GM23338 (cell line): ENCODE measurements at regions not wholly inside any gene's neighbourhood (a gene's known extent, or its start where the extent isn't known, plus 50 kb on each side); places are given as distances from the start of the nearest gene placed in this dataset.

Experiments used
- ATAC-seq: fragments of 200-7000 bp; cut with Tn5 transposase; 3 replicates; pipeline ENCODE4 v1.9.1; 2020
- DNase-seq: peaks from one replicate; pipeline ENCODE4 v3.0.0-alpha.2; 2015; ENCODE audit warnings: low spot score
- H2AFZ ChIP-seq: fragments of 200-600 bp; sonication (generic); 2 replicates; pipeline ENCODE4 v1.8.0; 2016; ENCODE audit warnings: antibody characterized with exemption, mild to moderate bottlenecking, moderate library complexity
- H3F3A ChIP-seq: fragments of 200-600 bp; sonication (generic); replicated peaks from 2 replicates; pipeline ENCODE4 v1.8.0; 2017; ENCODE audit warnings: antibody characterized with exemption, mixed run types, low read depth
- H3K27ac ChIP-seq: fragments of 200-600 bp; sonication (generic); 2 replicates; pipeline ENCODE4 v1.6.1; 2016; ENCODE audit warnings: low read depth
- H3K27me3 ChIP-seq: fragments of 200-600 bp; sonication (generic); 2 replicates; pipeline ENCODE4 v1.8.0; 2016; ENCODE audit warnings: mild to moderate bottlenecking, mixed run types, moderate library complexity; ENCODE audit not compliant: insufficient read depth
- H3K36me3 ChIP-seq: fragments of 200-600 bp; sonication (generic); 2 replicates; pipeline ENCODE4 v1.8.0; 2016; ENCODE audit warnings: mild to moderate bottlenecking; ENCODE audit not compliant: insufficient read depth
- H3K4me1 ChIP-seq: fragments of 200-600 bp; sonication (generic); 2 replicates; pipeline ENCODE4 v1.8.0; 2016; ENCODE audit warnings: mild to moderate bottlenecking, moderate library complexity; ENCODE audit not compliant: insufficient read depth
- H3K4me2 ChIP-seq: fragments of 200-600 bp; sonication (generic); 2 replicates; pipeline ENCODE4 v1.7.1; 2017; ENCODE audit warnings: mixed run types
- H3K4me3 ChIP-seq: fragments of 200-600 bp; sonication (generic); 2 replicates; pipeline ENCODE4 v1.6.1; 2016; ENCODE audit warnings: mixed run types
- H3K79me2 ChIP-seq: fragments of 200-600 bp; sonication (generic); replicated peaks from 2 replicates; pipeline ENCODE4 v1.8.0; 2017; ENCODE audit warnings: mild to moderate bottlenecking; ENCODE audit not compliant: insufficient read depth
- H3K9me2 ChIP-seq: fragments of 200-600 bp; sonication (generic); 2 replicates; pipeline ENCODE4 v1.8.0; 2017; ENCODE audit not compliant: insufficient read depth
- H4K20me1 ChIP-seq: fragments of 200-600 bp; sonication (generic); replicated peaks from 2 replicates; pipeline ENCODE4 v1.8.0; 2017; ENCODE audit warnings: mild to moderate bottlenecking; ENCODE audit not compliant: insufficient read depth
- H3K27ac Mint-ChIP-seq: 2 replicates; pipeline ENCODE4 v1.8.0; 2020; ENCODE audit warnings: inconsistent platforms, mild to moderate bottlenecking, moderate library complexity, mixed read lengths
- H3K27me3 Mint-ChIP-seq: 3 replicates; pipeline ENCODE4 v1.8.0; 2022; ENCODE audit warnings: low read depth, mild to moderate bottlenecking, moderate library complexity, mixed read lengths, inconsistent platforms; ENCODE audit not compliant: insufficient read depth, poor library complexity
- H3K36me3 Mint-ChIP-seq: 3 replicates; pipeline ENCODE4 v1.8.0; 2021; ENCODE audit warnings: low read depth, mild to moderate bottlenecking, inconsistent platforms, moderate library complexity, mixed read lengths
- H3K4me1 Mint-ChIP-seq: 3 replicates; pipeline ENCODE4 v1.8.0; 2020; ENCODE audit warnings: mild to moderate bottlenecking, inconsistent platforms, mixed read lengths
- H3K4me3 Mint-ChIP-seq: 3 replicates; pipeline ENCODE4 v1.8.0; 2021; ENCODE audit warnings: moderate library complexity, mild to moderate bottlenecking, inconsistent platforms, mixed read lengths
- H3K9me3 Mint-ChIP-seq: 3 replicates; pipeline ENCODE4 v1.8.0; 2020; ENCODE audit warnings: moderate library complexity, mild to moderate bottlenecking, inconsistent platforms, mixed read lengths
- CREB1 ChIP-seq: fragments of 250-450 bp; sonication (Bioruptor Pico); IDR thresholded peaks from 2 replicates; pipeline ENCODE4 v1.5.0; 2020; ENCODE audit warnings: low read depth, mild to moderate bottlenecking, moderate library complexity
- EZH2 ChIP-seq: fragments of 200-600 bp; sonication (generic); IDR thresholded peaks from one replicate; pipeline ENCODE4 v1.8.0; 2017; ENCODE audit warnings: antibody characterized with exemption, mild to moderate bottlenecking, low read depth; ENCODE audit not compliant: unreplicated experiment
- EZH2phosphoT487 ChIP-seq: fragments of 200-600 bp; sonication (generic); IDR thresholded peaks from one replicate; pipeline ENCODE4 v1.8.1; 2018; ENCODE audit warnings: antibody characterized with exemption; ENCODE audit not compliant: unreplicated experiment
- JUNB ChIP-seq: IDR thresholded peaks from one replicate; pipeline ENCODE4 v1.6.1; 2016; ENCODE audit warnings: antibody characterized with exemption; ENCODE audit not compliant: unreplicated experiment
- NANOG ChIP-seq: IDR thresholded peaks from 2 replicates; pipeline ENCODE4 v1.6.1; 2016; ENCODE audit warnings: antibody characterized with exemption, borderline replicate concordance
- POLR2AphosphoS5 ChIP-seq: IDR thresholded peaks from 2 replicates; pipeline ENCODE4 v1.6.1; 2016; ENCODE audit warnings: antibody characterized with exemption, low read depth
- STAT1 ChIP-seq: IDR thresholded peaks from one replicate; pipeline ENCODE4 v1.6.1; 2016; ENCODE audit warnings: antibody characterized with exemption; ENCODE audit not compliant: unreplicated experiment
- ZNF114 ChIP-seq: fragments of 250-450 bp; sonication (Bioruptor Pico); IDR thresholded peaks from 2 replicates; pipeline ENCODE4 v1.5.0; 2020; ENCODE audit warnings: mild to moderate bottlenecking, moderate library complexity
- ZNF331 ChIP-seq: fragments of 250-450 bp; sonication (Bioruptor Pico); IDR thresholded peaks from 2 replicates; pipeline ENCODE4 v1.5.0; 2020; ENCODE audit warnings: low read depth, mild to moderate bottlenecking, moderate library complexity
- TF ChIP-seq, protein P1 (sequence below): IDR thresholded peaks from one replicate; pipeline ENCODE4 v1.6.1; 2018; ENCODE audit warnings: antibody characterized with exemption; ENCODE audit not compliant: unreplicated experiment
- TF ChIP-seq, protein P2 (sequence below), 2 experiments: fragments of 200-600 bp in 1 of 2; sonication (generic) in 1 of 2; conservative IDR thresholded peaks; 2 replicates each; pipeline versions ENCODE4 v1.5.1 to v1.6.1; 2016 to 2017; ENCODE audit warnings: antibody characterized with exemption in 2 of 2, low read depth in 2 of 2, mild to moderate bottlenecking in 2 of 2, moderate library complexity in 1 of 2
- TF ChIP-seq, protein P3 (sequence below): fragments of 250-450 bp; sonication (Bioruptor Pico); IDR thresholded peaks from 2 replicates; pipeline ENCODE4 v1.5.0; 2020; ENCODE audit warnings: mild to moderate bottlenecking, moderate library complexity
- TF ChIP-seq, protein P4 (sequence below): IDR thresholded peaks from 2 replicates; pipeline ENCODE4 v1.6.1; 2016; ENCODE audit warnings: antibody characterized with exemption

DNA sequence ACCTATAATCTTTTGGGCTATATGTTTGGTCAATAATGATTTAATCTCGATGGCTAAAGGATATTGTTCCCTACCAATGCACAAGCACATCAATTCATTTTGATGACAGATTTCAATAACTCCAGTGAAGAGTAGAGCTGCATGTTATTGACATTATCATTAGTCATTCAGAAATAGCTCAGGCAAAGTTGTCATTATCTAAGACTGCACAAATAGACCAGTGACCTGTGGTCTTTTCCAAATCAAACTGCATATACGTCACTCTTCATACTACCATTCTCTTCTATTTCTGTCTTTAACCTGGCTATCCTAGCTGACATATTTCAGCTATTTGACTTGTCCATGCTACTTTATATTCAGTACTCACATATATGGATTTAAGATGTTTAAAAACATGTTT is 1050.8 kb downstream of the C4orf33 start:
- peaks cover 21% of the 10 kb centered on the region for H3K4me1 Mint-ChIP-seq
- H3K27ac Mint-ChIP-seq, result no peak overlapping the region
- H3K36me3 Mint-ChIP-seq, result peaks cover 8% of the 10 kb centered on the region; the same call in 1 of the 3 replicates
- ATAC-seq (no peak), DNase-seq (no peak)
- H3K4me3 Mint-ChIP-seq, result no peak overlapping the region
- no peaks in the 10 kb centered on the region for H3K27me3 ChIP-seq
- H3K4me2 ChIP-seq, result no peak overlapping the region
- H3K4me3 ChIP-seq, result no peak overlapping the region
- H3K36me3 ChIP-seq, result no peaks in the 10 kb centered on the region
- H3K79me2 ChIP-seq, result no peaks in the 10 kb centered on the region
- no peak overlapping the region for H2AFZ ChIP-seq
- H3K4me1 ChIP-seq, result peaks cover 15% of the 10 kb centered on the region; the same call in 1 of the 2 replicates
- no peak for TF ChIP-seq JUNB
- no peak for TF ChIP-seq NANOG
- TF ChIP-seq CREB1, result no peak
- TF ChIP-seq, protein P1, sequence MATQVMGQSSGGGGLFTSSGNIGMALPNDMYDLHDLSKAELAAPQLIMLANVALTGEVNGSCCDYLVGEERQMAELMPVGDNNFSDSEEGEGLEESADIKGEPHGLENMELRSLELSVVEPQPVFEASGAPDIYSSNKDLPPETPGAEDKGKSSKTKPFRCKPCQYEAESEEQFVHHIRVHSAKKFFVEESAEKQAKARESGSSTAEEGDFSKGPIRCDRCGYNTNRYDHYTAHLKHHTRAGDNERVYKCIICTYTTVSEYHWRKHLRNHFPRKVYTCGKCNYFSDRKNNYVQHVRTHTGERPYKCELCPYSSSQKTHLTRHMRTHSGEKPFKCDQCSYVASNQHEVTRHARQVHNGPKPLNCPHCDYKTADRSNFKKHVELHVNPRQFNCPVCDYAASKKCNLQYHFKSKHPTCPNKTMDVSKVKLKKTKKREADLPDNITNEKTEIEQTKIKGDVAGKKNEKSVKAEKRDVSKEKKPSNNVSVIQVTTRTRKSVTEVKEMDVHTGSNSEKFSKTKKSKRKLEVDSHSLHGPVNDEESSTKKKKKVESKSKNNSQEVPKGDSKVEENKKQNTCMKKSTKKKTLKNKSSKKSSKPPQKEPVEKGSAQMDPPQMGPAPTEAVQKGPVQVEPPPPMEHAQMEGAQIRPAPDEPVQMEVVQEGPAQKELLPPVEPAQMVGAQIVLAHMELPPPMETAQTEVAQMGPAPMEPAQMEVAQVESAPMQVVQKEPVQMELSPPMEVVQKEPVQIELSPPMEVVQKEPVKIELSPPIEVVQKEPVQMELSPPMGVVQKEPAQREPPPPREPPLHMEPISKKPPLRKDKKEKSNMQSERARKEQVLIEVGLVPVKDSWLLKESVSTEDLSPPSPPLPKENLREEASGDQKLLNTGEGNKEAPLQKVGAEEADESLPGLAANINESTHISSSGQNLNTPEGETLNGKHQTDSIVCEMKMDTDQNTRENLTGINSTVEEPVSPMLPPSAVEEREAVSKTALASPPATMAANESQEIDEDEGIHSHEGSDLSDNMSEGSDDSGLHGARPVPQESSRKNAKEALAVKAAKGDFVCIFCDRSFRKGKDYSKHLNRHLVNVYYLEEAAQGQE, result no peak
- no peak for TF ChIP-seq ZNF331 (CRISPR knock-in tag)
- TF ChIP-seq ZNF114 (CRISPR knock-in tag), result no peak
- no peak for TF ChIP-seq STAT1
- no peak for TF ChIP-seq POLR2AphosphoS5
- TF ChIP-seq, protein P2, sequence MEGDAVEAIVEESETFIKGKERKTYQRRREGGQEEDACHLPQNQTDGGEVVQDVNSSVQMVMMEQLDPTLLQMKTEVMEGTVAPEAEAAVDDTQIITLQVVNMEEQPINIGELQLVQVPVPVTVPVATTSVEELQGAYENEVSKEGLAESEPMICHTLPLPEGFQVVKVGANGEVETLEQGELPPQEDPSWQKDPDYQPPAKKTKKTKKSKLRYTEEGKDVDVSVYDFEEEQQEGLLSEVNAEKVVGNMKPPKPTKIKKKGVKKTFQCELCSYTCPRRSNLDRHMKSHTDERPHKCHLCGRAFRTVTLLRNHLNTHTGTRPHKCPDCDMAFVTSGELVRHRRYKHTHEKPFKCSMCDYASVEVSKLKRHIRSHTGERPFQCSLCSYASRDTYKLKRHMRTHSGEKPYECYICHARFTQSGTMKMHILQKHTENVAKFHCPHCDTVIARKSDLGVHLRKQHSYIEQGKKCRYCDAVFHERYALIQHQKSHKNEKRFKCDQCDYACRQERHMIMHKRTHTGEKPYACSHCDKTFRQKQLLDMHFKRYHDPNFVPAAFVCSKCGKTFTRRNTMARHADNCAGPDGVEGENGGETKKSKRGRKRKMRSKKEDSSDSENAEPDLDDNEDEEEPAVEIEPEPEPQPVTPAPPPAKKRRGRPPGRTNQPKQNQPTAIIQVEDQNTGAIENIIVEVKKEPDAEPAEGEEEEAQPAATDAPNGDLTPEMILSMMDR (conservative IDR thresholded peaks at IDR 0.05; ENCODE audit: low read depth in 2 of 2), result no peak
- no peak for TF ChIP-seq EZH2
- no peak for TF ChIP-seq EZH2phosphoT487
- TF ChIP-seq, protein P3, sequence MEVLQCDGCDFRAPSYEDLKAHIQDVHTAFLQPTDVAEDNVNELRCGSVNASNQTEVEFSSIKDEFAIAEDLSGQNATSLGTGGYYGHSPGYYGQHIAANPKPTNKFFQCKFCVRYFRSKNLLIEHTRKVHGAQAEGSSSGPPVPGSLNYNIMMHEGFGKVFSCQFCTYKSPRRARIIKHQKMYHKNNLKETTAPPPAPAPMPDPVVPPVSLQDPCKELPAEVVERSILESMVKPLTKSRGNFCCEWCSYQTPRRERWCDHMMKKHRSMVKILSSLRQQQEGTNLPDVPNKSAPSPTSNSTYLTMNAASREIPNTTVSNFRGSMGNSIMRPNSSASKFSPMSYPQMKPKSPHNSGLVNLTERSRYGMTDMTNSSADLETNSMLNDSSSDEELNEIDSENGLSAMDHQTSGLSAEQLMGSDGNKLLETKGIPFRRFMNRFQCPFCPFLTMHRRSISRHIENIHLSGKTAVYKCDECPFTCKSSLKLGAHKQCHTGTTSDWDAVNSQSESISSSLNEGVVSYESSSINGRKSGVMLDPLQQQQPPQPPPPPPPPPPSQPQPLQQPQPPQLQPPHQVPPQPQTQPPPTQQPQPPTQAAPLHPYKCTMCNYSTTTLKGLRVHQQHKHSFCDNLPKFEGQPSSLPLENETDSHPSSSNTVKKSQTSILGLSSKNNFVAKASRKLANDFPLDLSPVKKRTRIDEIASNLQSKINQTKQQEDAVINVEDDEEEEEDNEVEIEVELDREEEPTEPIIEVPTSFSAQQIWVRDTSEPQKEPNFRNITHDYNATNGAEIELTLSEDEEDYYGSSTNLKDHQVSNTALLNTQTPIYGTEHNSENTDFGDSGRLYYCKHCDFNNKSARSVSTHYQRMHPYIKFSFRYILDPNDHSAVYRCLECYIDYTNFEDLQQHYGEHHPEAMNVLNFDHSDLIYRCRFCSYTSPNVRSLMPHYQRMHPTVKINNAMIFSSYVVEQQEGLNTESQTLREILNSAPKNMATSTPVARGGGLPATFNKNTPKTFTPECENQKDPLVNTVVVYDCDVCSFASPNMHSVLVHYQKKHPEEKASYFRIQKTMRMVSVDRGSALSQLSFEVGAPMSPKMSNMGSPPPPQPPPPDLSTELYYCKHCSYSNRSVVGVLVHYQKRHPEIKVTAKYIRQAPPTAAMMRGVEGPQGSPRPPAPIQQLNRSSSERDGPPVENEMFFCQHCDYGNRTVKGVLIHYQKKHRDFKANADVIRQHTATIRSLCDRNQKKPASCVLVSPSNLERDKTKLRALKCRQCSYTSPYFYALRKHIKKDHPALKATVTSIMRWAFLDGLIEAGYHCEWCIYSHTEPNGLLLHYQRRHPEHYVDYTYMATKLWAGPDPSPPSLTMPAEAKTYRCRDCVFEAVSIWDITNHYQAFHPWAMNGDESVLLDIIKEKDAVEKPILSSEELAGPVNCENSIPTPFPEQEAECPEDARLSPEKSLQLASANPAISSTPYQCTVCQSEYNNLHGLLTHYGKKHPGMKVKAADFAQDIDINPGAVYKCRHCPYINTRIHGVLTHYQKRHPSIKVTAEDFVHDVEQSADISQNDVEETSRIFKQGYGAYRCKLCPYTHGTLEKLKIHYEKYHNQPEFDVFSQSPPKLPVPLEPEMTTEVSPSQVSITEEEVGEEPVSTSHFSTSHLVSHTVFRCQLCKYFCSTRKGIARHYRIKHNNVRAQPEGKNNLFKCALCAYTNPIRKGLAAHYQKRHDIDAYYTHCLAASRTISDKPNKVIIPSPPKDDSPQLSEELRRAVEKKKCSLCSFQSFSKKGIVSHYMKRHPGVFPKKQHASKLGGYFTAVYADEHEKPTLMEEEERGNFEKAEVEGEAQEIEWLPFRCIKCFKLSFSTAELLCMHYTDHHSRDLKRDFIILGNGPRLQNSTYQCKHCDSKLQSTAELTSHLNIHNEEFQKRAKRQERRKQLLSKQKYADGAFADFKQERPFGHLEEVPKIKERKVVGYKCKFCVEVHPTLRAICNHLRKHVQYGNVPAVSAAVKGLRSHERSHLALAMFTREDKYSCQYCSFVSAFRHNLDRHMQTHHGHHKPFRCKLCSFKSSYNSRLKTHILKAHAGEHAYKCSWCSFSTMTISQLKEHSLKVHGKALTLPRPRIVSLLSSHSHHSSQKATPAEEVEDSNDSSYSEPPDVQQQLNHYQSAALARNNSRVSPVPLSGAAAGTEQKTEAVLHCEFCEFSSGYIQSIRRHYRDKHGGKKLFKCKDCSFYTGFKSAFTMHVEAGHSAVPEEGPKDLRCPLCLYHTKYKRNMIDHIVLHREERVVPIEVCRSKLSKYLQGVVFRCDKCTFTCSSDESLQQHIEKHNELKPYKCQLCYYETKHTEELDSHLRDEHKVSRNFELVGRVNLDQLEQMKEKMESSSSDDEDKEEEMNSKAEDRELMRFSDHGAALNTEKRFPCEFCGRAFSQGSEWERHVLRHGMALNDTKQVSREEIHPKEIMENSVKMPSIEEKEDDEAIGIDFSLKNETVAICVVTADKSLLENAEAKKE, result no peak
- TF ChIP-seq, protein P4, sequence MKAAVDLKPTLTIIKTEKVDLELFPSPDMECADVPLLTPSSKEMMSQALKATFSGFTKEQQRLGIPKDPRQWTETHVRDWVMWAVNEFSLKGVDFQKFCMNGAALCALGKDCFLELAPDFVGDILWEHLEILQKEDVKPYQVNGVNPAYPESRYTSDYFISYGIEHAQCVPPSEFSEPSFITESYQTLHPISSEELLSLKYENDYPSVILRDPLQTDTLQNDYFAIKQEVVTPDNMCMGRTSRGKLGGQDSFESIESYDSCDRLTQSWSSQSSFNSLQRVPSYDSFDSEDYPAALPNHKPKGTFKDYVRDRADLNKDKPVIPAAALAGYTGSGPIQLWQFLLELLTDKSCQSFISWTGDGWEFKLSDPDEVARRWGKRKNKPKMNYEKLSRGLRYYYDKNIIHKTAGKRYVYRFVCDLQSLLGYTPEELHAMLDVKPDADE, result no peak
- H3F3A ChIP-seq, result no peaks in the 10 kb centered on the region
- no peaks in the 10 kb centered on the region for H4K20me1 ChIP-seq
- H3K9me2 ChIP-seq, result no peaks in the 10 kb centered on the region
- peaks cover 3% of the 10 kb centered on the region for H3K27me3 Mint-ChIP-seq
- H3K27ac ChIP-seq, result no peak overlapping the region
- H3K9me3 Mint-ChIP-seq, result peaks cover 4% of the 10 kb centered on the region; the same call in 2 of the 3 replicates
